Right lobe of liver (tissue), 6 donors: ENCODE measurements at regions not wholly inside any gene's neighbourhood (a gene's known extent, or its start where the extent isn't known, plus 50 kb on each side); places are given as distances from the start of the nearest gene placed in this dataset.

Source experiments
- ATAC-seq, 4 donors: fragments of 200-7000 bp; cut with Tn5 transposase; one replicate each; pipeline ENCODE4 v1.9.1; 2020; ENCODE audit warnings: mild to moderate bottlenecking in 4 of 4, moderate library complexity in 4 of 4
- DNase-seq, 3 donors: peaks; one replicate each; pipeline ENCODE4 v3.0.0-alpha.2; 2020
- H3K27ac ChIP-seq, 3 donors: fragments of 200-600 bp; one replicate each; pipeline ENCODE4 v1.8.0; 2022
- H3K27me3 ChIP-seq, 2 donors: fragments of 200-600 bp; one replicate each; pipeline ENCODE4 v1.8.0; 2022
- H3K36me3 ChIP-seq, 4 donors: fragments of 200-600 bp; sonication (generic) in 1 of 4; one replicate each; pipeline versions ENCODE4 v1.5.1 to v1.8.0; 2017 to 2022; ENCODE audit warnings: control low read depth in 1 of 4
- H3K4me1 ChIP-seq, 4 donors: fragments of 200-600 bp; sonication (generic) in 1 of 4; one replicate each; pipeline versions ENCODE4 v1.5.1 to v1.8.0; 2017 to 2022; ENCODE audit warnings: control low read depth in 1 of 4
- H3K4me3 ChIP-seq, 3 donors: fragments of 200-600 bp; one replicate each; pipeline ENCODE4 v1.8.0; 2022
- H3K9me3 ChIP-seq, 4 donors: fragments of 200-600 bp; sonication (generic) in 1 of 4; one replicate each; pipeline versions ENCODE4 v1.5.1 to v1.8.0; 2017 to 2022; ENCODE audit warnings: control low read depth in 1 of 4
- POLR2A ChIP-seq: fragments of 450-650 bp; IDR thresholded peaks from one replicate; pipeline ENCODE4 v1.6.1; 2017; ENCODE audit warnings: antibody characterized with exemption, mild to moderate bottlenecking
- WGBS: methylation state at CpG from one replicate; pipeline ENCODE4 v1.1.6; 2018; ENCODE audit warnings: low coverage, low lambda C conversion rate; ENCODE audit not compliant: insufficient coverage; ENCODE audit errors: missing lambda C conversion rate; 5-methylcytosine and 5-hydroxymethylcytosine counted together
- intact Hi-C, 2 donors: fragments of 100-400 bp; cut with DNase I; formaldehyde crosslinking; loops; one replicate each; pipeline versions ENCODE4 v1.11.2 to v1.14.1; 2022
- TF ChIP-seq, protein P1 (sequence below), 4 donors: fragments of 200-600 bp in 3 of 4; fragments of 450-650 bp in 1 of 4; IDR thresholded peaks; one replicate each; pipeline versions ENCODE4 v1.5.1 to v1.8.0; 2016 to 2022; ENCODE audit warnings: antibody characterized with exemption in 4 of 4, mild to moderate bottlenecking in 2 of 4
- donor health status: DM: no; HTN: yes; CAD: no.
- donor health status: DM: no; HTN: no; CAD: no.
- donor health status: DM: no; HTN: no; CAD: no.
- donor health status: DM: no; HTN: yes; CAD: no.
- donor health status: DM: no; HTN: yes; CAD: no.

DNA sequence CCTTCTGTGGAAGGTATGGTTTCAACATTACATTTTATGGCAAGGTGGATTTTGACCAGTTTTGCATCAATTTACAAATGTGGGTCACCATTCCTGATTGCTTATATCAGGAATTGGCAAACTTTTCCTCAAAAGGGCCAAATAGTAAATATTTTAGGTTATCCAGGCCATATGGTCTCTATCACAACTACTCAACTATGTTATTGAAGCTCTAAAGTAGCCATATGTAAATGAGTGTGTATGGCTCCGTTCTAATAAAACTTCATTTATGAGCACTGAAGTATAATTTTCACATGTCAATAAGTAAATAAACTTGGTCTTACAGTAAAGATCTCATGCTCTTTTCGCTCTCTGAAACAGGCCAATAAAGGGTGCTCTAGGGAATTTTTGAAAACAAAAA lies 362.7 kb upstream of the SASH1 start:
- H3K27ac ChIP-seq, result no peak overlapping the region

DNA sequence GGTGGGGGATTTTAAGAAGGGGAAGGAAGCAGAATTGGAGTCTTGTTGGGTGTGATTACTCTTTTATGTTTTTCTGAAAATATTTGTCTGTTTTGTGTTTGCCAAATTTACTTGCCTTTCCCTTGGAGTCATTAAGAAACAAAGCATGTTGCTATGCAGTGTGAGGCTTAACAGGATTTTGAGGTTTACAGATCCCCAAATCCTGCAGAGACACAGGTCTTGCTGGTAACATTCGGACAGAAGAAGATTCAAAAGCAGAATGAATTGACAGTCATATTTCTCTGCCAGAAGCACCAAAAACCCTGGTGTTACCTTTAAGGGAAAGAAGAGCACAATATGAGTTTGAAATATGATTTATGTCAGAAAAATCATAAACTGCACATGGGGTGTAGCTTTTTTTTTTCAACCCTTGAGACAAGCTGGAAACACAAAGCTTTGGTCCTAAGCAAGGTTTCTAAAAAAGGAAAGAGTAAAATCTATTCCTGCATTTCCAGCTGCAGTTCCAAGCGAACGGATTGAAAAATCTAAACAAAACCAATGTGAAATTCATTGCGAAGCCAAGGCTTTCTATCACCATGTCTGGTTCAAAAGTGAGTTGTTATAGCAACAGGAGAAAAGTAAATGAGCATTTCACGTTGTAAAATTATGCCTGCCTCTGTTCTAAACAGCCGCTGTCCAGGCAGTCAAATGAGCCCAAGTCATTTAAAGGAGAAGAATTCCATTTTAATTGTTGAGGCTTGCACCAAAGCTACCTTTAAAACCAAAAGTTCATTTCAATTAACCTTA lies 358.9 kb upstream of the SASH1 start:
- intact Hi-C loops, result no loop called here
- Histone ChIP-seq H3K4me1 (no peaks in the 10 kb centered on the region), H3K27ac (no peak overlapping the region), H3K27me3 (no peaks in the 10 kb centered on the region), H3K4me3 (no peak overlapping the region), H3K36me3 (no peaks in the 10 kb centered on the region), H3K9me3 (no peaks in the 10 kb centered on the region)
- DNase-seq (no peak), ATAC-seq (no peak)
- 54% methylated on average over 6 of the region's 6 CpGs for WGBS
- TF ChIP-seq, protein P1, sequence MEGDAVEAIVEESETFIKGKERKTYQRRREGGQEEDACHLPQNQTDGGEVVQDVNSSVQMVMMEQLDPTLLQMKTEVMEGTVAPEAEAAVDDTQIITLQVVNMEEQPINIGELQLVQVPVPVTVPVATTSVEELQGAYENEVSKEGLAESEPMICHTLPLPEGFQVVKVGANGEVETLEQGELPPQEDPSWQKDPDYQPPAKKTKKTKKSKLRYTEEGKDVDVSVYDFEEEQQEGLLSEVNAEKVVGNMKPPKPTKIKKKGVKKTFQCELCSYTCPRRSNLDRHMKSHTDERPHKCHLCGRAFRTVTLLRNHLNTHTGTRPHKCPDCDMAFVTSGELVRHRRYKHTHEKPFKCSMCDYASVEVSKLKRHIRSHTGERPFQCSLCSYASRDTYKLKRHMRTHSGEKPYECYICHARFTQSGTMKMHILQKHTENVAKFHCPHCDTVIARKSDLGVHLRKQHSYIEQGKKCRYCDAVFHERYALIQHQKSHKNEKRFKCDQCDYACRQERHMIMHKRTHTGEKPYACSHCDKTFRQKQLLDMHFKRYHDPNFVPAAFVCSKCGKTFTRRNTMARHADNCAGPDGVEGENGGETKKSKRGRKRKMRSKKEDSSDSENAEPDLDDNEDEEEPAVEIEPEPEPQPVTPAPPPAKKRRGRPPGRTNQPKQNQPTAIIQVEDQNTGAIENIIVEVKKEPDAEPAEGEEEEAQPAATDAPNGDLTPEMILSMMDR (IDR thresholded peaks at IDR 0.05), result no peak
- TF ChIP-seq POLR2A, result no peak

More for the DNA sequence above, 362.7 kb upstream of the SASH1 start:
- WGBS, result 76% methylated on average over 2 of the region's 2 CpGs
- Histone ChIP-seq H3K4me3 (no peak overlapping the region), H3K4me1 (no peaks in the 10 kb centered on the region), H3K36me3 (no peaks in the 10 kb centered on the region), H3K27me3 (no peaks in the 10 kb centered on the region), H3K9me3 (no peaks in the 10 kb centered on the region)
- TF ChIP-seq, protein P1 (IDR thresholded peaks at IDR 0.05), result no peak
- no peak for TF ChIP-seq POLR2A
- DNase-seq, result no peak
- ATAC-seq, result no peak
- intact Hi-C loops, result no loop called here

DNA sequence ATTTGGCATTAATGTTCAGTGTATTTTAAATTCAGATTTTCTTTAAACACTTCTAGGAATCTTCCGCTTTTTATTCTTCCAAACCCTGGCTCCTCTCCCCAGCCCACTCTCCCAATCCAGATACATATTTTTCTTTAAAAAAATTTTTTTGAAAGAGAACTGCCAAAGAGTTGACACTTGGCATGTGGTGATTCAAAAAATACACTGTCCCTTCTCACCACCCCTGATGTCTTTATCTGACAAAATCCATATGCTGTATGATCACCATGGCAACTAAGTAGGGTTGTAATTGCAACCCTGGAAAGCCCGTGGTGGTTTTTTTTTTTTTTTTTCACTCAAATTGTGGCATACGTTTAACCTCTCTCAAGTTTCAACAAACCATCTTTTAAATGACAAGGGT lies 355.8 kb upstream of the SASH1 start:
- intact Hi-C loops, result no loop called here
- H3K36me3 ChIP-seq, result no peaks in the 10 kb centered on the region
- TF ChIP-seq, protein P1 (IDR thresholded peaks at IDR 0.05), result no peak
- no peak for TF ChIP-seq POLR2A
- ATAC-seq, result no peak
- H3K4me1 ChIP-seq, result no peaks in the 10 kb centered on the region
- no peaks in the 10 kb centered on the region for H3K9me3 ChIP-seq
- H3K4me3 ChIP-seq, result no peak overlapping the region
- 47% methylated on average over 3 of the region's 3 CpGs for WGBS
- no peak for DNase-seq
- no peak overlapping the region for H3K27ac ChIP-seq
- no peaks in the 10 kb centered on the region for H3K27me3 ChIP-seq

DNA sequence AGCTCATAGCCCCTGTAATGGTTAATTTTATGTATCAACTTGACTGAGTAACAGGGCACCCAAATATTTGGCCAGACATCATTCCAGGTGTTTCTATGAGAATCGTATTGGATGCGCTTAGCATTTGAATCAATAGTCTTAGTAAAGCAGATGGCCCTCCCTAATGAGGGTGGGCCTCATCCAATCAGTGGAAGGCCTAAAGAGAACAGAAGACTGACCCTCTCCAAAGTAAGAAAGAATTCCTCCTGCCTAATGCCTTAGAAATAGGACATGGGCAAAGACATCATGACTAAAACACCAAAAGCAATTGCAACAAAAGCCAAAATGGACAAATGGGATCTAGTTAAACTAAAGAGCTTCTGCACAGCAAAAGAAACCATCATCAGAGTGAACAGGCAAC lies 352.5 kb upstream of the SASH1 start:
- no peak overlapping the region for H3K4me3 ChIP-seq
- no peaks in the 10 kb centered on the region for H3K36me3 ChIP-seq
- no peak for TF ChIP-seq POLR2A
- TF ChIP-seq, protein P1 (IDR thresholded peaks at IDR 0.05), result no peak
- 100% methylated on average over 2 of the region's 2 CpGs for WGBS
- no peaks in the 10 kb centered on the region for H3K4me1 ChIP-seq
- no peaks in the 10 kb centered on the region for H3K27me3 ChIP-seq
- no peak overlapping the region for H3K27ac ChIP-seq
- ATAC-seq (no peak), DNase-seq (no peak)
- intact Hi-C loops, result no loop called here
- H3K9me3 ChIP-seq, result no peaks in the 10 kb centered on the region
